HG02759 (cell line): ENCODE measurements at regions not wholly inside any gene's neighbourhood (a gene's known extent, or its start where the extent isn't known, plus 50 kb on each side); places are given as distances from the start of the nearest gene placed in this dataset.
"Not testable (repeated sequence)": the region's sequence is repeated elsewhere in the genome, so short reads cannot be mapped to it uniquely, and the experiment has no call there.

Source experiments
- ATAC-seq: cut with Tn5 transposase; IDR thresholded peaks from one replicate; pipeline ENCODE4 v1.9.1; 2021; ENCODE audit warnings: mild to moderate bottlenecking, moderate library complexity; ENCODE audit not compliant: unreplicated experiment

DNA sequence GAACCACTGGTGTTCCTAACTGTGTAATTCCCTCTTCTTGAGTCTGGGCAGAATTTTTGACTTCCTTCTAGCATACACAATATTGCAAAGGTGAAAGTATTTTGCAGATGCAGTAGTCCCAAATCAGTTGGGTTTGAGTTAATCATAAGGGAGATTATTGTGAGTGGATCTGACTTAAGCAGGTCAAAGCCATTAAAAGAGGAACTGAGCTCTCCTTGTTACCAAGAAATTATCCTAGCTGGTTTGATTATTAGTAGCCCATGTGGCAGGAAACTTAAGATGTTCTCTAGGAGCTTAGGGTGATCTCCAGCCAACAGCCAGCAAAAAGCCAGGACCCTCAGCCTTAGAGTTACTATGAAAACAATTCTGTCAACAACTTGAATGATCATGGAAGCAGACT lies 221.8 kb downstream of the RPIA start:
- ATAC-seq: no peak

DNA sequence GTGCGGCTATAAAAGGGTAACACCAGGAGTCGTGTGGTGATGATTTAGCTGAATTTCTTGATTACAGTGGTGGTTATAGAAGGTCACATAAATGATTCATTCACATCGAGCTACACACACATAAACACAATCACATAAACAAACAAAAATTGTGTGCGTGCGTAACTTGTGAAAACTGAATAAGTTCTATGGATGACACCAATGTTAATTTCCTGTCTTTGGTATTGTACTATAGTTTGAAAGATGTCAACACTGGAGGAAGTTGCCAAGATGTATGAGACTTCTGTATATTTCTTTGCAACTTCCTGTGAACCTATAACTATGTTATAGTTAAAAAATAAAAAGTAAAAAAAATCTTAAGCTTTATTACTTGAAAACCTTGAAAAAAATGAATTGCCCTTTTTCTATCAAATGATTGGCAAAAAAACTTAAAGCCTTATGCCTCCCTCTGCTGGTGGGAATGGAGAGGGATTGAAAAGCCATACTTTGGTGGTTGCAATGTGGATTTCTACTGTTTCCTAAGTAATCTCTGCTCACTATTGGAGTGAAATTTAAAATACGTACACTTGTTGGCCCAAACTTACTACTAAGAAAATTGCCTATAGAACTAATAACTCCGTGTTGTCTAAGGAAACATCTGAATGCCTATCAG lies 227.7 kb downstream of the RPIA start:
- no peak for ATAC-seq

DNA sequence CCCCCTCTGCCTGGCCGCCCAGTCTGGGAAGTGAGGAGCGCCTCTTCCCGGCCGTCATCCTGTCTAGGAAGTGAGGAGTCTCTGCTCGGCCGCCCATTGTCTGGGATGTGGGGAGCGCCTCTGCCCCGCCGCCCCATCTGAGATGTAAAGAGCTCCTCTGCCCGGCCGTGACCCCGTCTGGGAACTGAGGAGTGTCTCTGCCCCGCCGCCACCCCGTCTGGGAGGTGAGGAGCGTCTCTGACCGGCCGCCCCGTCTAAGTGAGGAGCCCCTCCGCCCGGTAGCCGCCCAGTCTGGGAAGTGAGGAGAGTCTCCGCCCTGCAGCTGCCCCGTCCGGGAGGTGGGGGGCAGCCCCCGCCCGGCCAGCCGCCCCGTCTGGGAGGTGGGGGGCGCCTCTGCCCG lies 228.9 kb downstream of the RPIA start:
- not testable (repeated sequence) for ATAC-seq

DNA sequence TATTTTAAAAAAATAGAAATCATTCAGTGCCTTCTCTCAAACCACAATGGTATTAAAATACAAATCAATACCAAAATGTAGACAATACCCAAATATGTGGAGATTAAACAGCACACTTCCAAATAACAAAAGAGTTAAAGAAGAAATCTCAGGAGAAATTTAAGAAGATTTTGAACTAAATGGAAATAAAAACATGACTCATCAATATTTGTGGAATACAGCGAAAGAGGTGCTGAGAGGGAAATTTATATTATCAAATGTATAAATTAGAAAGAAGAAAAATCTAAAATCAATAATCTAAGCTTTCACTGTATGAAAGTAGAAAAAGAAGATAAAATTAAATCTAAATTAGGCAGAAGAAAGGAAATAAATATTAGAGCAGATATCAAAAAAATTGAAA lies 233.1 kb downstream of the RPIA start:
- no peak for ATAC-seq

DNA sequence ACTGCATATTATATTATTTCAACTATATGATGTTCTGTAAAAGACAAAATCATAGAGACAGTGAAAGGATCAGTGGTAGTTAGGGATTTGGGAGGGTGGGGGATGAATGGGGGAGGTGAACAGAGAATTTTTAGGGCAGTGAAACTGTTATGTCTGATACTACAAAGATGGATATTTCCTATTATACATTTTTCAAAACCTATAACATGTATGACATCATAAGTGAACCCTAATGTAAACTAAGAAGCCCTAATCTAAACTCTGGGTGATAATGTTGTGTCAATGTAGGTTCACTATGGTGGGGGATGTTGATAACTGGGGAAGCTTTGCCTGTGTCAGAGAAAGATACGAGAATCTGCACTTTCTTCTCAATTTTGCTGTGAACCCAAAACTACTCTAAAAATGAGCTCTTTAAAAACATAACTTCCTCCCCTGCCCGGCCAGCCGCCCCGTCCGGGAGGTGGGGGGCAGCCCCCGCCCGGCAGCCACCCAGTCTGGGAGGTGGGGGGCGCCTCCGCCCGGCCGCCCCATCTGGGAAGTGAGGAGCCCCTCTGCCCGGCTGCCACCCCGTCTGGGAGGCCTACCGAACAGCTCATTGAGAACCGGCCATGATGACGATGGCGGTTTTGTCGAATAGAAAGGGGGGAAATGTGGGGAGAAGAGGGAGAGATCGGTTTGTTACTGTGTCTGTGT lies 234.4 kb downstream of the RPIA start:
- ATAC-seq: no peak

DNA sequence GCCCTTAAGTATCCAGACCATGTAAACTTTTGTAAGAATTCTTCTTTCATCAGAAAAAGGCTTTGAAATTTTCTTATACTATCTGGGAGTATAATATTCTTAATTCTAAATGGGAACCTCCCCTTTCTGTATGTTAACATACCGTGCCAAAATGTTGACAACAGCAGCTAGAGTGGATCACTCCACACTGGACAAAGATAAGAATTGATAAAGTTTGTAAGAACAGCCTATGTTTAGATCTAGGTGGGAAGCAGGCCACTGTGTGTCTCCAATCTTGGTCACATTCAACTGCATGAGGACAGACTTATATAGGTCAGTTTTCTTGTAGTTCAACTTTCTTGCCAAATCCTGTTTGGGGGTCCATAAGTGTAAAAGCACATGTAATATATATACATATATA lies 235.7 kb downstream of the RPIA start:
- ATAC-seq: no peak

DNA sequence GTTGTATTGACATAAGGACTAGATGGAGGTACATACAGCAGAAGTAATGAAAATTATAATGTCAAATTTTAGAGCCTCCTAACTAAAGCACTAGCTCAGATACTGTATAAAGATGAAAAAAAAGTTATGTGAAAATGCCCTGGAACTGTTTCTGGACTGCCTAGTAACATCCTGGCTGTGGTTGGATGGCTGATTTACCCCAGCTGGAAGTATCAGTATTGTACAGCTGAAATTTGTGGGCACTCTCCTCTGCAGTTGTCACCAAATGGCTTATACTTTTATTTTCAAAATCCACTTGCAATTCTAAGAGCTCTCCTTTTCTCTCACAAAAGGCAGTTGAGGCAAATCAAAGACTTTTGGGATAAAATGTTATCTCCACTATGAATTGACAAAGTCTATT lies 239.2 kb downstream of the RPIA start:
- no peak for ATAC-seq

DNA sequence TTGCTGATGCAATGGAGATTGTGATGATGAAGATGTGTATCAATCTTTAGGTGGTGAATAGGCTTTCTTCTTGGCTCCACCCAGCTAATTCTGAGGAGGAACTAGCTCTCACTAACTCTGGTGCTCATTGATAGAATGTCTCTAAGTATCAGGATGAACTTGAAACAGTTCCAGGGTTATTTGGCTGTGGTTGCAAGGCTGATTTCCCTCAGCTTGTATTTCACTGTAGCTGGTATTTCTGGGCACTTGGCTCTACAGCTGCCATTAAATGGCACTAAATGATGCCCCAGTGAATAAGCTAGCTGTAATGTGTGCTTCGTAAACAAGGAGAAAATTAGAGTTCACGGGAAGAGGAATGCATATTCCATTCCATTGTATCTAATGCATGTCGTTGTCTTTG lies 241.2 kb downstream of the RPIA start:
- ATAC-seq: no peak

DNA sequence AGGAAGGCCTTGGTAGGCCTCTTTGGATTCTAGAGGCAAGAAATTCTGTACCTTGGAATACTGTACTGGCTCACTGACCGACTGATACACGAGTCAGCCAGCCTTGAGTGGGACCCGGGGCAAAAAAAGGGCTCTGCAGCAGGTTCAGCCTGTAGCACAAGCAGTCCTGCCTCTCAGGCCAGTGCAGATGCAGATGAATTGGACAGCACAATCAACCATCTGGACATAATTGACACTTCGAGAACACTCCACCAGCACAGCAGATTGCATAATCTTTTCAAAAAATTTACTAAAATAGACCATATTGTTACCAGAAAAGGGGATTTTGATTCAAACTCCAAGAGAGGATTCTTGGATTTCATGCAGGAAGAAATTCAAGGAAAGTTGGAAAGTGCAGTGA lies 241.6 kb downstream of the RPIA start:
- ATAC-seq: no peak

DNA sequence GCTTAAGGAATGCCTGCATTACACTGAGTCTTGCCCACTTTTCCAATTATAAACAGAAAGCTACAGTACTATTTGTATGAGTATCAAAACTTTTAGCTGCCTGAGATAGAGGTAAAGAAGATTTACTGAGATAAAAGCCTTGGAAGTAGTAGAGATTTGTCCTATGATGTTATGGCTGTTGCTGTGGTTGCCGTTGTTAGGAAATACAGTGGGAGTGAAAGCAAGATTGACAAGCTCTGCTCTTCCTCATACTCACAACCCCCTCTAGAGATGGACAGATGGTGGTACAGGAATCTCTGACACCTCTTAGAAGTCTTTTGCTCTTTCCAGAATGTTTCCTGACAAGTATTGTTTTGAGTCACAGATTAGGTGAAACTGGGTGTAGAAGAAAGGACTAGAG lies 242.5 kb downstream of the RPIA start:
- no peak for ATAC-seq

DNA sequence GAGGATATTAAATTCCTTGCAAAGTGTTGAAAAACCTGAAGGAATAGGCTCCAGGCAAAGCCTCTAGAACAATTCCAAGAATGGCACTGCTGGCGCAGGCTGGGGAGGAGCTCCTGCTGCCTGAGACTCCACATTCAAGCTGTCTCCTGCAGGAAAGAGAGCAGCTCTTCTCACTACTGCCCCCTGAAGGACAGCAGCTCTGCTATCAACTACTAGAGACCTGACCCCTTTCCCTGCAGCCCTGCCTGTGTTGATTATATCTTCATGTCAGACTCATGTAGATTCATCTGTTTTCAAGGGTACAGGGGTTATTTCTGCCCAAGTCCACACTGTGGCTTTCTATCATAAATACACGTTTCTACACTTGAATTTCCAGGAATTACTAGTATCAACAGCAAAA lies 249.7 kb downstream of the RPIA start:
- not testable (repeated sequence) for ATAC-seq

DNA sequence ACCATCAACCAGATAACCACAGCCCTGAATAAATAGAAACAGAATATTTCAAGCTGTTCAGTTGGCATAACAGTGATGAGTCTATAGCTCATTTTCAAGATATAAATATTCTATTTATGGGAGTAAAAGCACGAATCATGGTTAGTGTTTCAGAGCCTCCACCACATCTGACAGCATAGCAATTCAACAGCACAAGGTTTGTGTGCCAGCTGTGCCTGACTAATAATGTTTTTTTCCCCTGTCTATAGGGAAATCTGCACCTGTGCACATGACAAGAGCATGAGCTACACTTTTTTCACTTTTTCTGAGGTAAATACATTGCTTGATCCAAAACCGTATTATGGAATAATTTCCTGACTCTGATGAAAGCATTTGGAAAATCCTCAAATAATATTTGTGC lies 251.3 kb downstream of the RPIA start:
- ATAC-seq: no peak

DNA sequence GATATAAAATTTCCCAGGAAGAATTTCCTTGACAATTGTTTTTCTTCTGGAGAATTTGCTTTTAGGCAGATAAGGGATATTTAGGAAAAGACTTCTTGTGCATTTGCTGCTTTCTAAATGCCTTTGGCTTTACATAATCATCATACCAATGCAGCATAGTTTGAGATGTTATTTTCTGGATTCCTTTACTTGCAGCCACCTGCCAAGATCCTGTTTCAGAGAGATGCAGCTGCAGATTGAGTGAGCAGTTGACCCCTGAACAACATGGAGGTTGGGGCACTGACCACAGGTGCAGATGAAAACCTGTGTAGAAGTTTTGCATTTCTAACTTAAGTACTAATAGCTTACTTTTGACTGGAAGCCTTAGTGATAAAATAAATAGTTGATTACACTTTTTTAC lies 257.9 kb downstream of the RPIA start:
- no peak for ATAC-seq

DNA sequence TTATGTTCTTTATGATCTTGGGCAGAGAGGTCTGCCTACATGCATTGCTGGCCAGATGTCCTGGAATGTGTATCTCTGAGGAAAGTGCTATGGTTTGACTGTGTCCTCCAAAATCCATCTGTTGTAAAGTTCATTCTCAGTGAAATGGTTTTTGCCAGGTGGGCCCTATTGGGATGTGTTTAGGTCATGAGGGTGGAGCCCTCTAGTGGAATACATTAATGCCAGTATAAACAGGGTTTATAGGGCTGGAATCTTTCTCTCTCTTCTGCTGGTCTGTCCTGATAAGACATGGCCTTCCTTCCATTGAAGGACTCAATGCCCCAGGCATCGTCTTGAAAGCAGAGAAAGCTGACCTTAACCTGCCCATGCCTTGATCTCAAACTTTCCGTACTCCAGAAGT lies 258.5 kb downstream of the RPIA start:
- no peak for ATAC-seq

DNA sequence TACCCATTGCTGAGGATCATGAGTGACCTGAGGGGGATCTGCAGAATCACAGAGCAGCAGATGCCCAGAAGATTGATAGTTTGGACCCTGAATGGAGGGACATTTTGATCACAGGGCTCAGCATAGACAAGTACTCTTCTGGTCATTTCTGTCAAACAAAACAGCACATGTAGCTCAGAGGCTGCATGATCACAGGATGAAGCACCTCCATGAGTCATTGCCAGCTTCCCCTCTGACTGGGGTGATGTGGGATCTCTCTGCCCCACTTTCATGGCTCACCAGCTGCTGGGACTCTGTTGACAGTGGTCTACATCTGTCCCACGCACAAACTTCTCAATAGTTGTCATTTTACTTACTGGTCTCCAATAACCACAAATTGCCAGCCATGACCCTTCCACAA lies 264.1 kb downstream of the RPIA start:
- no peak for ATAC-seq

DNA sequence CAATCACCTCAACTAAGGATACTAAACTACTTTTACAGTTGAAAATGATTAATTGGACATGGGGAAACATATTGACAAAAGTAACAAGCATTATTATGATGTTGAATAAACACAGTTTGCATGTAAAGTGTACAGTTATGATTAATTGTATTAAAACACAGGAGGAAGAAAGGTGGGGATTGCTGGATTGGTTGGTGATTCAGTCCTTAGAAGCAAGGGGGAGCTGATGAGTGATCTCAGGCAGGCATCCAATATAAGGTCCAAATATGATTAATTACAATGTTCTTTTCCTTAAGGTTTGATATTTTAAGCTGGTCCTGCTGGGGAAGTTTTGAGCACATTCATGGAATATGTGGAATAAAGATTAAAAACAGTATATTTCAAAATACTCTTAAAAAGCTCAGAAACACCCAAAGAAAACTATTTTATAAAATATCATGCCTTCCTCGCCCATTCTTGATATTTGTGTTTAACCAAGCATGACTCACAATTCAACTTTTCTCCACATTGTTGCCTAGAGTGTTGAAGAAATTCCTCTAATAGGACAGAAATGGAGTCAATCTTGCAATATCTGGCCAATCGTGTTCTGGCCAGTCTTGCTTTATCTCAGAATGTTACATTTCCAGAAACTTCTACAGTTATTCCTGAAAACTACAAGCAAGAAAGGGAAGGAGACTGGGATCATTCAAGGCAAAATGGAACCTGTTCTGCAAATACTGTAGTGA lies 268.2 kb downstream of the RPIA start:
- no peak for ATAC-seq

DNA sequence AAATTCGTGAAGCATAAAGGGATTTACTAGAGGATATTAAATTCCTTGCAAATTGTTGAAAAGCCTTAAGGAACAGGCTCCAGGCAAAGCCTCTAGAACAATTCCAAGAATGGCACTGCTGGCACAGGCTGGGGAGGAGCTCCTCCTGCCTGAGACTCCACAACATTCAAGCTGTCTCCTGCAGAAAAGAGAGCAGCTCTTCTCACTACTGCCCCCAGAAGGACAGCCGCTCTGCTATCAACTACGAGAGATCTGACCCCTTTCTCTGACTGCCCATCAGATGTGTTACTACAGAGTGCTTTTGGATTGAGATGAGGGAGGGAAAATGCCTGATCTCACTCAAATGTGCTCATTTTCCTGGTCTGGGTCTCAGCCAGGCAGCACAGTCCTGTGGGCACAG lies 269.9 kb downstream of the RPIA start:
- not testable (repeated sequence) for ATAC-seq

DNA sequence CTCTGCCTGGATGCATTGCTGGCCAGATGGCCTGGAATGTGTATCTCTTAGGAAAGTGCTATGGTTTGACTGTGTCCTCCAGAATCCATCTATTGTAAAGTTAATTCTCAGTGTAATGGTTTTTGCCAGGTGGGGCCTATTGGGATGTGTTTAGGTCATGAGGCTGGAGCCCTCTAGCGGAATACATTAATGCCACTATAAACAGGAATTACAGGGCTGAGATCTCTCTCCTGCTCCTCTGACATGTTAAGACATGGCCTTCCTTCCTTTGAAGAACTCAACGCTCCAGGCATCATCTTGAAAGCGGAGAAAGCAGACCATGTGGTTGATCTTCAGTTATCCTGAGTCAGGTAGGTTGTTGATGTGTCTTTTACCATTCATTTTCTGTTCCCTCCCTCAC lies 276.4 kb downstream of the RPIA start:
- no peak for ATAC-seq

DNA sequence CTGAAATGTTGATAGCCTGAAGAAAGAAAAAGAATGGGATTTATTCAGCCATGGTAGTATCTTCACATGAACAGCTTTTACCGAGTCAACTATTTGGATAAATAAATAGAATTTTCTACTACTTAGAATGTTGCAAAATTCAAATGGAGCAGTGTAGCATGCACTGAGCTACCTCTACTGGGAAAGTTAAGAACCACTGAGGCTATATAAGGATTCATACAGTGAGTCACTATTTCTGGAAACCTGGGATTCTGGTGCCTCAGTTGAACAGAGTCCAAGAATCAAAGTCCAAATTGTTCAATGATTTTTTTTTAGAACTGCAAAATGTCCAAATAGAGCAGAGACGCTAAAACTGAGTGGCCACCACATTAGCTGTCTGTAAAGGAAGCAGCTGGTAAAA lies 286.5 kb downstream of the RPIA start:
- not testable (repeated sequence) for ATAC-seq

DNA sequence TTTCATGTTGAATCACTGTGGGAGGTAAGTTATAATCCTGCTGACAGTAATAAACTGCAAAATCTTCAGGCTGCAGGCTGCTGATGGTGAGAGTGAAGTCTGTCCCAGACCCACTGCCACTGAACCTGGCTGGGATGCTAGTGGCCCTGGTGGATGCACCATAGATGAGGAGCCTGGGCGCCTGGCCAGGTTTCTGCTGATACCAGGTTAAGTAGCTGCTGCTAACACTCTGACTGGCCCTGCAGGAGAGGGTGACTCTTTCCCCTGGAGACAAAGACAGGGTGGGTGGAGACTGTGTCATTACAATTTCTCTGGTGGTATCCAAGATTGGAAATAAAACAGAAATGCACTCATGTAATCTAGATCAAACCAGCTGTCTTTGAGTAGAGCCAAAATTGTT lies 287.0 kb downstream of the RPIA start:
- ATAC-seq: not testable (repeated sequence)

DNA sequence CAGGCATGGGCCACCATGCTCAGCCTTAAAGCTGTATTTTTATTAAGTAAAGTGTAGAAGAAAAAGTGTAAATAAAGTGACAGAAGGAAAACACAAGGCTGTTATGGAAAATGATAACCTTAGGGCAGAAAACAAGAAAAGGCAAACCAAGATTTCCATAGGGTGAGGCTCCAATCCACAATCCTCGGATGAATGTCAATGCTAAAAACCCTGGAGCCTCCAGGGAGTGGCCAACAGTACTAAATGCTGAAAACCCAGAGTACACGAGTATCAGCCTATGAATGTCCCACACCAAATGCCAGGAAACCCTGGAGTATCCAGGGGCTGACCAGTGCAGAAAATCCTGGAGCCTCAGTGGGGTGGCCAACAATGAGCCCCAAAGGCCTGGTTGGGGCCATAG lies 292.6 kb downstream of the RPIA start:
- ATAC-seq: not testable (repeated sequence)

DNA sequence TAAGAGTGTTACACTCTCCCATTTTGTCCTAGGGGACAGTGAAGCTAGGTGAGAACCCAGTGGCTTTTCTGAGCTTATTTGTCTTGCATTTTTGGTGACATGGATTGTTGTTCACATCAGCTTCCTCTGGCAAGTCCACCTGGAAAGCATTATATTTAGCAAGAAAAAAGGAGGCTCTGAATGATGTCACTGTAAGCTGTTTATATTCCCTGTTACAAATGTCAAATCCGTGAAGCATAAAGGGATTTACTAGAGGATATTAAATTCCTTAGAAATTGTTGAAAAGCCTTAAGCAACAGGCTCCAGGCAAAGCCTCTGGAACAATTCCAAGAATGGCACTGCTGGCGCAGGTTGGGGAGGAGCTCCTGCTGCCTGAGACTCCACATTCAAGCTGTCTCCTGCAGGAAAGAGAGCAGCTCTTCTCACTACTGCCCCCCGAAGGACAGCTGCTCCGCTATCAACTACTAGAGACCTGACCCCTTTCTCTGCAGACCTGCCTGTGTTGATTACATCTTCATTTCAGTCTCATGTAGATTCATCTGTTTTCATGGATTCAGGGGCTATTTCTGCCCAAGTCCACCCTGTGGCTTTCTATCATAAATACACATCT lies 295.4 kb downstream of the RPIA start:
- ATAC-seq: not testable (repeated sequence)
